HG02610 (cell line): ENCODE measurements at regions not wholly inside any gene's neighbourhood (a gene's known extent, or its start where the extent isn't known, plus 50 kb on each side); places are given as distances from the start of the nearest gene placed in this dataset.

ENCODE experiments used
- ATAC-seq: cut with Tn5 transposase; IDR thresholded peaks from one replicate; pipeline ENCODE4 v1.9.1; 2021; ENCODE audit warnings: mild to moderate bottlenecking, moderate library complexity; ENCODE audit not compliant: unreplicated experiment

GRCh38 chr3:139737682-139738361 is 60.0 kb upstream of the NMNAT3 start:
- no peak for ATAC-seq

- ATAC-seq = no peak
Measured at GRCh38 chr3:139735191-139735590, 57.4 kb upstream of the NMNAT3 start.

DNA sequence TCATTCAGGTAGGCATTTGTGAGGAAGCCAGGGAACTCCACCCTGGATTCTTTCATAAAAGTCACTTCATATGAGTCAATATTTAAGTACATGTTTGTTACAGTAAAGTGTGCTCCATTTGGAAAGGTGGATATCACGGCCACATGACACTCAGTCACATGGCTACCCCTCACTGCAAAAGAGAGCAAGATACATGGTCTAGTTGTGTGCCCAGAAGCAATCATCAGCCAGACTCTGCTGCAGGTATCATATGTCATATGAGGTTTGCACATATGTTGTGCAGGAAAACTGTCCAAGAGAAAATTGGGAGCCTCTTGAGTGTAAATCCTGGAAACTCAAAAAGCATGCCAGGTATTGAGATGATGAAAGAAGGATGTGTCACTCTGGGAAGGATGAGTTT is 55.0 kb upstream of the NMNAT3 start:
- ATAC-seq = no peak

GRCh38 chr3:139729300-139729699 is 51.5 kb upstream of the NMNAT3 start:
- no peak for ATAC-seq

DNA sequence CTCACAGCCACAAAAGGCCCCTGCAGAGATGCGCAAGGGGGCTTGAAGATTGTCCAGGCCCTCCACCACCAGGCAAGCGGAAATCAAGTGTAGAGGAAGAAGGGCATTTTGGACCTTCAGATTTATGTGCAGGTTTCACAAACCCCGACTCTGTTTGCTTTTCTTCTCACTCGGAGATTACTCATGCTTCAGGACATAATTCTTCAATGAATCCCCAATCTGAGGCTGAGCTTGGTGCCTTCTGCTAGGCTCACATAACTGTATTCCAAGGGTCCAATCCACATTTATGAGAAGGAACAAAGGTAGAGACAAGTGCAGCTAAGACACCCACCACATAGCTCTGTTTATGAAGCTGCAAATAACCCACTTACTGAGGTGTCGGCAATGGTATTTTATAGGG is 50.6 kb upstream of the NMNAT3 start:
- ATAC-seq = no peak
